Right lobe of liver (tissue), 6 donors: ENCODE measurements at regions not wholly inside any gene's neighbourhood (a gene's known extent, or its start where the extent isn't known, plus 50 kb on each side); places are given as distances from the start of the nearest gene placed in this dataset.

Experiments
- ATAC-seq, 4 donors: fragments of 200-7000 bp; cut with Tn5 transposase; one replicate each; pipeline ENCODE4 v1.9.1; 2020; ENCODE audit warnings: mild to moderate bottlenecking in 4 of 4, moderate library complexity in 4 of 4
- DNase-seq, 3 donors: peaks; one replicate each; pipeline ENCODE4 v3.0.0-alpha.2; 2020
- H3K27ac ChIP-seq, 3 donors: fragments of 200-600 bp; one replicate each; pipeline ENCODE4 v1.8.0; 2022
- H3K27me3 ChIP-seq, 2 donors: fragments of 200-600 bp; one replicate each; pipeline ENCODE4 v1.8.0; 2022
- H3K36me3 ChIP-seq, 4 donors: fragments of 200-600 bp; sonication (generic) in 1 of 4; one replicate each; pipeline versions ENCODE4 v1.5.1 to v1.8.0; 2017 to 2022; ENCODE audit warnings: control low read depth in 1 of 4
- H3K4me1 ChIP-seq, 4 donors: fragments of 200-600 bp; sonication (generic) in 1 of 4; one replicate each; pipeline versions ENCODE4 v1.5.1 to v1.8.0; 2017 to 2022; ENCODE audit warnings: control low read depth in 1 of 4
- H3K4me3 ChIP-seq, 3 donors: fragments of 200-600 bp; one replicate each; pipeline ENCODE4 v1.8.0; 2022
- H3K9me3 ChIP-seq, 4 donors: fragments of 200-600 bp; sonication (generic) in 1 of 4; one replicate each; pipeline versions ENCODE4 v1.5.1 to v1.8.0; 2017 to 2022; ENCODE audit warnings: control low read depth in 1 of 4
- CTCF ChIP-seq, 4 donors: fragments of 200-600 bp in 3 of 4; fragments of 450-650 bp in 1 of 4; IDR thresholded peaks; one replicate each; pipeline versions ENCODE4 v1.5.1 to v1.8.0; 2016 to 2022; ENCODE audit warnings: antibody characterized with exemption in 4 of 4, mild to moderate bottlenecking in 2 of 4
- POLR2A ChIP-seq: fragments of 450-650 bp; IDR thresholded peaks from one replicate; pipeline ENCODE4 v1.6.1; 2017; ENCODE audit warnings: antibody characterized with exemption, mild to moderate bottlenecking
- WGBS: methylation state at CpG from one replicate; pipeline ENCODE4 v1.1.6; 2018; ENCODE audit warnings: low coverage, low lambda C conversion rate; ENCODE audit not compliant: insufficient coverage; ENCODE audit errors: missing lambda C conversion rate; 5-methylcytosine and 5-hydroxymethylcytosine counted together
- intact Hi-C, 2 donors: fragments of 100-400 bp; cut with DNase I; formaldehyde crosslinking; loops; one replicate each; pipeline versions ENCODE4 v1.11.2 to v1.14.1; 2022
- donor health status: DM: no; HTN: yes; CAD: no.
- donor health status: DM: no; HTN: no; CAD: no.
- donor health status: DM: no; HTN: no; CAD: no.
- donor health status: DM: no; HTN: yes; CAD: no.
- donor health status: DM: no; HTN: yes; CAD: no.

- 74% methylated on average over 7 of the region's 9 CpGs for WGBS
- DNase-seq (no peak), ATAC-seq (no peak)
- no peaks in the 10 kb centered on the region for H3K36me3 ChIP-seq
- TF ChIP-seq CTCF (IDR thresholded peaks at IDR 0.05) (no peak), POLR2A (no peak)
- H3K4me1 ChIP-seq, result no peaks in the 10 kb centered on the region
- no peaks in the 10 kb centered on the region for H3K9me3 ChIP-seq
- intact Hi-C loops, result no loop called here
- no peak overlapping the region for H3K4me3 ChIP-seq
- no peaks in the 10 kb centered on the region for H3K27me3 ChIP-seq
- H3K27ac ChIP-seq, result no peak overlapping the region
Measured at GRCh38 chr9:86708918-86709835, 238.1 kb downstream of the GAS1 start.

DNA sequence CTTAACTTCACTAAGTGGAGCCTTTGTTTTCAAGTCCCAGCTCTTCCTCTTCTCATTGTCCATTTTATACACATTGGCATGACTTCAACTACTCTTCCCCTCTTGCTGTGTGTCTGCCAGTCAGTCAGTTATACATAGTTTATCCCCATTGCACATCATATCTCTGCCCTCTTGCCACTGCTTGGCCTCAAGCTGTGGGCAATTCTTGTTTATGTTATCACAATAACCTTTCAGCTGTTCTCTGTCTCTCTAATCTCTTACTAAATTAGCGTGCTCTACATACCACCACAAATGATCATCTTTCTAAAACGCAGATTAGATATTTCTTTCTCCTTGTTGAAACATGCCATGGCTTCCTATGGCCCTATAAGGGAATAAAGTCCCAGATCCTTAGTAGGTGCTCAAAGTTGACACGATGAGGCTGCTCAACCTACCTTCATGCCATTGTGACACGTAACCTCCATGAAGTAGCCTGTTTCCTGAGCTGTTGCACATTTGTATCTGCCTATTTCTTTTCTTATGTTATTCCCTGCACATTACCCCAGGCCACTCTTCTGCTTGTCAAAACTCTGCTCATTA, 239.3 kb downstream of the GAS1 start:
- ATAC-seq, result no peak
- no peak overlapping the region for H3K27ac ChIP-seq
- no peak for DNase-seq
- no peaks in the 10 kb centered on the region for H3K9me3 ChIP-seq
- no peaks in the 10 kb centered on the region for H3K36me3 ChIP-seq
- no peaks in the 10 kb centered on the region for H3K27me3 ChIP-seq
- WGBS, result 72% methylated on average over 4 of the region's 4 CpGs
- no peak for TF ChIP-seq POLR2A
- TF ChIP-seq CTCF (IDR thresholded peaks at IDR 0.05), result no peak
- intact Hi-C loops, result no loop called here
- H3K4me1 ChIP-seq, result no peaks in the 10 kb centered on the region
- no peak overlapping the region for H3K4me3 ChIP-seq

DNA sequence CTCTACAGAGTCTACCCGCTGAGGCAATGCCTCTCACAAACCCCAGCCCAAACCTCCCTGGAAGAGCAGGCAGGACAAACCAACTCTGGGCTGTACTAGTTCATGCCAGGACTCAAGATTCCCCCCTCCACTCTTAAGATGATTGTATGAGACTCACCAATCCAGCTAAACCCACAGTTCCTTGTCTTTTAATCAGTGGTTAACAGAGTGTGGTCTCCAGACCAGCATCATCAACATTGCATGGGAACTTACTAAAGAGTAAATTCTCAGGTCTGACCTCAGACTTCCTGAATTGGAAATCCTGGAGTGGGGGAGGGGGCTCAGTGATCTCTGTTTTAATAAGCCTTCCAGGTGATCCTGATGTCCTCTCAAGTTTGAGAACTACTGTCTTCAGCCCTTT, 240.9 kb downstream of the GAS1 start:
- Histone ChIP-seq H3K4me3 (no peak overlapping the region), H3K36me3 (no peaks in the 10 kb centered on the region), H3K9me3 (no peaks in the 10 kb centered on the region), H3K27me3 (no peaks in the 10 kb centered on the region), H3K27ac (no peak overlapping the region), H3K4me1 (no peaks in the 10 kb centered on the region)
- no CpG with 5 or more reads among the region's 1 CpG for WGBS
- TF ChIP-seq CTCF (IDR thresholded peaks at IDR 0.05) (no peak), POLR2A (no peak)
- ATAC-seq (no peak), DNase-seq (no peak)
- intact Hi-C loops, result no loop called here

- no peak overlapping the region for H3K4me3 ChIP-seq
- 62% methylated on average over 5 of the region's 5 CpGs for WGBS
- no peaks in the 10 kb centered on the region for H3K4me1 ChIP-seq
- H3K9me3 ChIP-seq, result no peaks in the 10 kb centered on the region
- intact Hi-C loops, result no loop called here
- no peak for ATAC-seq
- no peaks in the 10 kb centered on the region for H3K27me3 ChIP-seq
- no peak for DNase-seq
- H3K27ac ChIP-seq, result no peak overlapping the region
- no peaks in the 10 kb centered on the region for H3K36me3 ChIP-seq
- TF ChIP-seq POLR2A, result no peak
- TF ChIP-seq CTCF (IDR thresholded peaks at IDR 0.05), result no peak
Measured at GRCh38 chr9:86705490-86705889, 241.8 kb downstream of the GAS1 start.
